HEK293 (cell line): ENCODE measurements at regions not wholly inside any gene's neighbourhood (a gene's known extent, or its start where the extent isn't known, plus 50 kb on each side); places are given as distances from the start of the nearest gene placed in this dataset.
"Not testable (repeated sequence)": the region's sequence is repeated elsewhere in the genome, so short reads cannot be mapped to it uniquely, and the experiment has no call there.

Source experiments
- SETDB1 ChIP-seq: IDR thresholded peaks from one replicate; pipeline ENCODE4 v1.6.1; 2017; ENCODE audit warnings: mild to moderate bottlenecking, low read length, moderate library complexity, mixed read lengths; ENCODE audit not compliant: insufficient read length
- ZNF670 ChIP-seq: fragments of 450-650 bp; formaldehyde crosslinking; IDR thresholded peaks from 2 replicates; pipeline ENCODE4 v1.5.1; 2016; ENCODE audit warnings: missing biosample characterization, missing genetic modification characterization, low read depth
- TF ChIP-seq, protein P1 (sequence below): fragments of 450-650 bp; formaldehyde crosslinking; IDR thresholded peaks from 2 replicates; pipeline ENCODE4 v1.5.1; 2016; ENCODE audit warnings: missing biosample characterization, missing genetic modification characterization, low read depth
- TF ChIP-seq, protein P2 (sequence below): fragments of 450-650 bp; formaldehyde crosslinking; IDR thresholded peaks from 2 replicates; pipeline ENCODE4 v1.5.1; 2016; ENCODE audit warnings: missing biosample characterization, missing genetic modification characterization

DNA sequence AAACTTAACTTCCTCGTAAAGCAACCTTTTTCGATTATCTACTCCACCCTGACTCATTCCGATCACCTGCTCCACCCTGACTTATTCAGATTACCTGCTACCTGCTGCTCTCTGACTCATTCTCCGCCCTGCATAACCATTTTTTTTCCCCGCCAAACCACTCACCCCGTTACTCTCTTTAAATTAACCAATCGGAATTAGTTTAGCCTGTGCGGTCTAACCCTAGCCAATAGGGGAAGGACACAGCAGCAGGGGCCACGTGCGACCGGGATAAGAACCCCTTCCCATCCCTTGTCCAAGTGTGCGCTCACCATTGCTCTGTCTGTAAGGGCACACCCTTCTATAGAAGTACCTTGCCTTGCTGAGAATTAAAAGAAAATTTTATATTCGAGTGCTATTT lies 75.5 kb upstream of the UBASH3B start:
- TF ChIP-seq, protein P1, sequence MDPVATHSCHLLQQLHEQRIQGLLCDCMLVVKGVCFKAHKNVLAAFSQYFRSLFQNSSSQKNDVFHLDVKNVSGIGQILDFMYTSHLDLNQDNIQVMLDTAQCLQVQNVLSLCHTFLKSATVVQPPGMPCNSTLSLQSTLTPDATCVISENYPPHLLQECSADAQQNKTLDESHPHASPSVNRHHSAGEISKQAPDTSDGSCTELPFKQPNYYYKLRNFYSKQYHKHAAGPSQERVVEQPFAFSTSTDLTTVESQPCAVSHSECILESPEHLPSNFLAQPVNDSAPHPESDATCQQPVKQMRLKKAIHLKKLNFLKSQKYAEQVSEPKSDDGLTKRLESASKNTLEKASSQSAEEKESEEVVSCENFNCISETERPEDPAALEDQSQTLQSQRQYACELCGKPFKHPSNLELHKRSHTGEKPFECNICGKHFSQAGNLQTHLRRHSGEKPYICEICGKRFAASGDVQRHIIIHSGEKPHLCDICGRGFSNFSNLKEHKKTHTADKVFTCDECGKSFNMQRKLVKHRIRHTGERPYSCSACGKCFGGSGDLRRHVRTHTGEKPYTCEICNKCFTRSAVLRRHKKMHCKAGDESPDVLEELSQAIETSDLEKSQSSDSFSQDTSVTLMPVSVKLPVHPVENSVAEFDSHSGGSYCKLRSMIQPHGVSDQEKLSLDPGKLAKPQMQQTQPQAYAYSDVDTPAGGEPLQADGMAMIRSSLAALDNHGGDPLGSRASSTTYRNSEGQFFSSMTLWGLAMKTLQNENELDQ (tag by site-specific recombination): not testable (repeated sequence)
- TF ChIP-seq, protein P2, sequence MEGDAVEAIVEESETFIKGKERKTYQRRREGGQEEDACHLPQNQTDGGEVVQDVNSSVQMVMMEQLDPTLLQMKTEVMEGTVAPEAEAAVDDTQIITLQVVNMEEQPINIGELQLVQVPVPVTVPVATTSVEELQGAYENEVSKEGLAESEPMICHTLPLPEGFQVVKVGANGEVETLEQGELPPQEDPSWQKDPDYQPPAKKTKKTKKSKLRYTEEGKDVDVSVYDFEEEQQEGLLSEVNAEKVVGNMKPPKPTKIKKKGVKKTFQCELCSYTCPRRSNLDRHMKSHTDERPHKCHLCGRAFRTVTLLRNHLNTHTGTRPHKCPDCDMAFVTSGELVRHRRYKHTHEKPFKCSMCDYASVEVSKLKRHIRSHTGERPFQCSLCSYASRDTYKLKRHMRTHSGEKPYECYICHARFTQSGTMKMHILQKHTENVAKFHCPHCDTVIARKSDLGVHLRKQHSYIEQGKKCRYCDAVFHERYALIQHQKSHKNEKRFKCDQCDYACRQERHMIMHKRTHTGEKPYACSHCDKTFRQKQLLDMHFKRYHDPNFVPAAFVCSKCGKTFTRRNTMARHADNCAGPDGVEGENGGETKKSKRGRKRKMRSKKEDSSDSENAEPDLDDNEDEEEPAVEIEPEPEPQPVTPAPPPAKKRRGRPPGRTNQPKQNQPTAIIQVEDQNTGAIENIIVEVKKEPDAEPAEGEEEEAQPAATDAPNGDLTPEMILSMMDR (tag by site-specific recombination): not testable (repeated sequence)
- TF ChIP-seq SETDB1; ZNF670 (tag by site-specific recombination): not testable (repeated sequence)
